CD14-positive monocyte (primary cell): ENCODE measurements at regions not wholly inside any gene's neighbourhood (a gene's known extent, or its start where the extent isn't known, plus 50 kb on each side); places are given as distances from the start of the nearest gene placed in this dataset.

ENCODE experiments used
- DNase-seq, 3 donors: peaks; one replicate each; pipeline ENCODE4 v3.0.0-alpha.2; 2011 to 2022
- H2AFZ ChIP-seq: 2 replicates; pipeline ENCODE4 v1.6.0; 2012; ENCODE audit warnings: mild to moderate bottlenecking, low read depth, low read length, inconsistent platforms; ENCODE audit not compliant: insufficient read depth, poor library complexity, severe bottlenecking
- H3K27ac ChIP-seq, 2 donors: 1 replicate in 1 of 2; 2 replicates in 1 of 2; pipeline ENCODE4 v1.5.1; 2012 to 2013; ENCODE audit warnings: low read length in 2 of 2, control low read depth in 1 of 2, inconsistent platforms in 1 of 2, low read depth in 1 of 2, mild to moderate bottlenecking in 1 of 2
- H3K27me3 ChIP-seq, 2 donors: one replicate each; pipeline versions ENCODE4 v1.6.0 to v1.6.1; 2011 to 2013; ENCODE audit warnings: low read length in 2 of 2; ENCODE audit not compliant: control insufficient read depth in 2 of 2, insufficient read depth in 2 of 2
- H3K36me3 ChIP-seq, 2 donors: replicated peaks in 1 of 2; 1 replicate in 1 of 2; 2 replicates in 1 of 2; pipeline versions ENCODE4 v1.5.1 to v1.6.1; 2012 to 2013; ENCODE audit warnings: low read length in 2 of 2, control low read depth in 1 of 2, inconsistent platforms in 1 of 2, mild to moderate bottlenecking in 1 of 2; ENCODE audit not compliant: insufficient read depth in 2 of 2, control insufficient read depth in 1 of 2
- H3K4me1 ChIP-seq, 2 donors: 1 replicate in 1 of 2; 2 replicates in 1 of 2; pipeline versions ENCODE4 v1.5.1 to v1.6.1; 2012 to 2013; ENCODE audit warnings: low read length in 2 of 2, control low read depth in 1 of 2, inconsistent platforms in 1 of 2, mild to moderate bottlenecking in 1 of 2, moderate library complexity in 1 of 2; ENCODE audit not compliant: insufficient read depth in 2 of 2, control insufficient read depth in 1 of 2
- H3K4me2 ChIP-seq: replicated peaks from 2 replicates; pipeline ENCODE3; 2012; ENCODE audit warnings: low read length, moderate library complexity, mild to moderate bottlenecking; ENCODE audit not compliant: poor library complexity, severe bottlenecking; ENCODE audit errors: extremely low read depth
- H3K4me3 ChIP-seq, 3 experiments: fragments of 200-600 bp in 1 of 3; sonication (generic) in 1 of 3; replicated peaks in 1 of 3; 1 replicate in 2 of 3; 2 replicates in 1 of 3; pipeline ENCODE4 v1.5.1; 2011 to 2013; ENCODE audit warnings: low read length in 3 of 3, mild to moderate bottlenecking in 3 of 3, control low read depth in 2 of 3, low read depth in 2 of 3, inconsistent platforms in 1 of 3, moderate library complexity in 1 of 3
- H3K79me2 ChIP-seq: 2 replicates; pipeline ENCODE4 v1.6.0; 2012; ENCODE audit warnings: mild to moderate bottlenecking, control low read depth, inconsistent platforms, low read length, moderate library complexity; ENCODE audit not compliant: insufficient read depth
- H3K9ac ChIP-seq: 2 replicates; pipeline ENCODE4 v1.6.0; 2017; ENCODE audit warnings: low read length, mild to moderate bottlenecking; ENCODE audit not compliant: insufficient read depth, poor library complexity, severe bottlenecking
- H3K9me3 ChIP-seq, 2 donors: replicated peaks in 1 of 2; 1 replicate in 1 of 2; 2 replicates in 1 of 2; pipeline versions ENCODE4 v1.5.1 to v1.6.1; 2012 to 2013; ENCODE audit warnings: low read length in 2 of 2, control low read depth in 1 of 2; ENCODE audit not compliant: control insufficient read depth in 1 of 2, insufficient read depth in 1 of 2
- H4K20me1 ChIP-seq: 2 replicates; pipeline ENCODE4 v1.6.0; 2012; ENCODE audit warnings: mild to moderate bottlenecking, low read length, control low read depth, moderate library complexity; ENCODE audit not compliant: insufficient read depth
- H3K27ac Mint-ChIP-seq, 7 donors: one replicate each; pipeline ENCODE4 v1.8.0; 2020; ENCODE audit warnings: mild to moderate bottlenecking in 7 of 7, mixed read lengths in 7 of 7, moderate library complexity in 6 of 7, inconsistent platforms in 2 of 7
- H3K27me3 Mint-ChIP-seq, 3 donors: one replicate each; pipeline ENCODE4 v1.8.0; 2021 to 2022; ENCODE audit warnings: low read depth in 3 of 3, mild to moderate bottlenecking in 3 of 3, mixed read lengths in 3 of 3, moderate library complexity in 3 of 3, inconsistent platforms in 1 of 3
- H3K36me3 Mint-ChIP-seq, 2 donors: one replicate each; pipeline ENCODE4 v1.8.0; 2020; ENCODE audit warnings: mixed read lengths in 2 of 2, inconsistent platforms in 1 of 2, mild to moderate bottlenecking in 1 of 2
- H3K4me1 Mint-ChIP-seq: one replicate; pipeline ENCODE4 v1.8.0; 2020; ENCODE audit warnings: mild to moderate bottlenecking, mixed read lengths
- H3K4me3 Mint-ChIP-seq, 2 donors: one replicate each; pipeline ENCODE4 v1.8.0; 2020; ENCODE audit warnings: mild to moderate bottlenecking in 2 of 2, mixed read lengths in 2 of 2, moderate library complexity in 1 of 2
- H3K9me3 Mint-ChIP-seq, 7 donors: one replicate each; pipeline ENCODE4 v1.8.0; 2020 to 2022; ENCODE audit warnings: mixed read lengths in 7 of 7, mild to moderate bottlenecking in 6 of 7, moderate library complexity in 6 of 7, inconsistent platforms in 2 of 7
- WGBS: methylation state at CpG from one replicate; pipeline ENCODE4 v1.1.5; 2013; ENCODE audit warnings: missing lambda C conversion rate; ENCODE audit not compliant: insufficient coverage; 5-methylcytosine and 5-hydroxymethylcytosine counted together
- intact Hi-C, 2 donors: fragments of 100-400 bp; cut with micrococcal nuclease; formaldehyde crosslinking; loops; one replicate each; pipeline versions ENCODE4 v1.15.0 to v1.15.1; 2023
- TF ChIP-seq, protein P1 (sequence below): fragments of 200-600 bp; IDR thresholded peaks from one replicate; pipeline ENCODE4 v1.8.0; 2022; ENCODE audit warnings: antibody characterized with exemption, mild to moderate bottlenecking

DNA sequence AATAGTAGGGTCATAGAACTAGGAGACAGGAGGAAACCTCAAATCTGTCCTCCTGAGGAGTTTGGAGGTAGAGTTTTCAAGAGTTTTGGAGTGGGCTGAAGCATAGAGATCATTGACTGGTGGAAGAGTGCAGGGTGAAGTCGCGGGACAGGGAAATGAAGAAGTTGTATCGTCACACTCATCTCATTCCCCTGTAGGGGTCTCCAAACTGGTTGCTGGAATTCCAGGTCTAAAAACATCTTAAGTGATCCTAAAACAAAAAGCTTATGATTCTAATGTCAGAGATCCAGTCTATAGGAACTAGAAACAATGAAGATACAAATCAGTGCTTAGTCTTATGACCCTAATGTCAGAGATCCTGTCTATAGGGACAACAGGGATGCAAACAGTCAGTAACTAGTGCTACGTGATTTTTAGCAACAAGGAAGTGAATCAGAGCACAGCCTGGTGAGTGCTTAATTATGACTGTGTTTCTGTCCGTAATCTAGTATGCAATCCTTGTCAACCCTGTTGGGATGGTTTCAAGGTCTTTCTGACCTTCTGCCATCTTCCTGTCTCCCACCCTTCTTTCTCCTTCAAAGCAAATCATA is 139.4 kb downstream of the SKIDA1 start:
- no peak overlapping the region for H3K4me2 ChIP-seq
- H3K4me1 ChIP-seq = no peaks in the 10 kb centered on the region
- intact Hi-C loops = no loop called here
- TF ChIP-seq, protein P1, sequence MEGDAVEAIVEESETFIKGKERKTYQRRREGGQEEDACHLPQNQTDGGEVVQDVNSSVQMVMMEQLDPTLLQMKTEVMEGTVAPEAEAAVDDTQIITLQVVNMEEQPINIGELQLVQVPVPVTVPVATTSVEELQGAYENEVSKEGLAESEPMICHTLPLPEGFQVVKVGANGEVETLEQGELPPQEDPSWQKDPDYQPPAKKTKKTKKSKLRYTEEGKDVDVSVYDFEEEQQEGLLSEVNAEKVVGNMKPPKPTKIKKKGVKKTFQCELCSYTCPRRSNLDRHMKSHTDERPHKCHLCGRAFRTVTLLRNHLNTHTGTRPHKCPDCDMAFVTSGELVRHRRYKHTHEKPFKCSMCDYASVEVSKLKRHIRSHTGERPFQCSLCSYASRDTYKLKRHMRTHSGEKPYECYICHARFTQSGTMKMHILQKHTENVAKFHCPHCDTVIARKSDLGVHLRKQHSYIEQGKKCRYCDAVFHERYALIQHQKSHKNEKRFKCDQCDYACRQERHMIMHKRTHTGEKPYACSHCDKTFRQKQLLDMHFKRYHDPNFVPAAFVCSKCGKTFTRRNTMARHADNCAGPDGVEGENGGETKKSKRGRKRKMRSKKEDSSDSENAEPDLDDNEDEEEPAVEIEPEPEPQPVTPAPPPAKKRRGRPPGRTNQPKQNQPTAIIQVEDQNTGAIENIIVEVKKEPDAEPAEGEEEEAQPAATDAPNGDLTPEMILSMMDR = no peak
- no peaks in the 10 kb centered on the region for H3K9me3 ChIP-seq
- no peak overlapping the region for H2AFZ ChIP-seq
- H4K20me1 ChIP-seq = no peaks in the 10 kb centered on the region
- DNase-seq = no peak
- H3K27ac ChIP-seq = no peak overlapping the region
- H3K4me3 ChIP-seq = no peak overlapping the region
- peaks cover 0 to 8% (median 3%) of the 10 kb centered on the region in 7 donors for H3K9me3 Mint-ChIP-seq
- no peak overlapping the region for H3K9ac ChIP-seq
- no CpG with 5 or more reads among the region's 5 CpGs for WGBS
- no peaks in the 10 kb centered on the region for H3K36me3 Mint-ChIP-seq
- H3K79me2 ChIP-seq = no peaks in the 10 kb centered on the region
- no peaks in the 10 kb centered on the region for H3K36me3 ChIP-seq
- no peak overlapping the region for H3K4me3 Mint-ChIP-seq
- no peak overlapping the region for H3K27ac Mint-ChIP-seq
- H3K27me3 Mint-ChIP-seq = peaks cover 0 to 3% (median 1%) of the 10 kb centered on the region in 3 donors
- H3K27me3 ChIP-seq = no peaks in the 10 kb centered on the region
- no peaks in the 10 kb centered on the region for H3K4me1 Mint-ChIP-seq

DNA sequence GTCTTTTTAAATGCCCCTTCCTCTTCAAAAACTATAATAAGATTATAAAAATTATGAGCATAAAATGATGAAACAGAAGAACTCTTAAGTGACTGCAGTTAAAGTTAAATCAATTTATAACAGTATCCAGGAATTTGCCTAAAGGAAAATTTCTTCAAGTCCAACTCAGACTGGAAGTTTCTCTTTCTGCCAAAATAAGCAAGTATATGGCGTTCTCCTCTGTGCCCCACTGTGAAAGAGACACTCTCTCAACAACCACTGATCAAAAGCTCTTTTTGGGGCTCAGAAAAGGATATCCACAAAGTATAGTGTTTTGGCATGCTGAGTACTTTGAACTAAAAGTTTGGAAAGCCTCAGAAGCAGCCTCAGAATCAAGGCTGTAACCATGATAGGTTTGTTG is 139.9 kb downstream of the SKIDA1 start:
- no peak overlapping the region for H3K4me2 ChIP-seq
- no peaks in the 10 kb centered on the region for H3K9me3 ChIP-seq
- no peak overlapping the region for H3K9ac ChIP-seq
- H3K27ac ChIP-seq = no peak overlapping the region
- H3K27ac Mint-ChIP-seq = no peak overlapping the region
- H3K4me3 ChIP-seq = no peak overlapping the region
- H2AFZ ChIP-seq = no peak overlapping the region
- TF ChIP-seq, protein P1 = no peak
- no peak for DNase-seq
- H3K27me3 Mint-ChIP-seq = peaks cover 0 to 3% (median 1%) of the 10 kb centered on the region in 3 donors
- intact Hi-C loops = no loop called here
- 100% methylated on average over 1 of the region's 1 CpG for WGBS
- no peaks in the 10 kb centered on the region for H3K4me1 ChIP-seq
- peaks cover 0 to 8% (median 3%) of the 10 kb centered on the region in 7 donors for H3K9me3 Mint-ChIP-seq
- H3K27me3 ChIP-seq = no peaks in the 10 kb centered on the region
- no peaks in the 10 kb centered on the region for H3K4me1 Mint-ChIP-seq
- H3K4me3 Mint-ChIP-seq = no peak overlapping the region
- no peaks in the 10 kb centered on the region for H3K36me3 ChIP-seq
- H4K20me1 ChIP-seq = no peaks in the 10 kb centered on the region
- no peaks in the 10 kb centered on the region for H3K36me3 Mint-ChIP-seq
- H3K79me2 ChIP-seq = no peaks in the 10 kb centered on the region
